AG09319 (cell line): ENCODE measurements at regions not wholly inside any gene's neighbourhood (a gene's known extent, or its start where the extent isn't known, plus 50 kb on each side); places are given as distances from the start of the nearest gene placed in this dataset.

Source experiments
- DNase-seq: peaks from one replicate; pipeline ENCODE4 v3.0.0-alpha.2; 2010; ENCODE audit warnings: low read depth; ENCODE audit errors: extremely low read depth
- TF ChIP-seq, protein P1 (sequence below): IDR thresholded peaks from 2 replicates; pipeline ENCODE4 v1.5.1; 2011; ENCODE audit warnings: low read depth, mild to moderate bottlenecking, inconsistent platforms, low read length, moderate library complexity

DNA sequence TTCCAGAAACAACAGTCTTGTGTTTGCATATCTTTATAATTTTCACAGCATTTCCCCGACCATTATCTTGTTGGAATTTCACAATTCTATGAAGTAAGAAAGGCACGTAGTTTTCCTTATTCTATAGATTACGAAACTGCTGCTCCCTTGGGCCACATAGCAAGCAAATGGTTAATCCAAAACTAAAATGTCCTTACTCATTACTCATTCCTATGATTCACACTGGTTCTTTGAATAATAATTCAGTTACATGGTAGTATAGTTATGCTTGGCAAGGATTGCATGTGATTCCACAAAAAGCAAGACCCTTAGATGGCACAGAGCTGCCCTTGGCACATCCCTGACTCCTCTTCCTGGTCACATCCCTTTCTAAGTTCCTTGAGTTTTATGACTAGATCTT, 51.2 kb downstream of the OR13H1 start:
- TF ChIP-seq, protein P1, sequence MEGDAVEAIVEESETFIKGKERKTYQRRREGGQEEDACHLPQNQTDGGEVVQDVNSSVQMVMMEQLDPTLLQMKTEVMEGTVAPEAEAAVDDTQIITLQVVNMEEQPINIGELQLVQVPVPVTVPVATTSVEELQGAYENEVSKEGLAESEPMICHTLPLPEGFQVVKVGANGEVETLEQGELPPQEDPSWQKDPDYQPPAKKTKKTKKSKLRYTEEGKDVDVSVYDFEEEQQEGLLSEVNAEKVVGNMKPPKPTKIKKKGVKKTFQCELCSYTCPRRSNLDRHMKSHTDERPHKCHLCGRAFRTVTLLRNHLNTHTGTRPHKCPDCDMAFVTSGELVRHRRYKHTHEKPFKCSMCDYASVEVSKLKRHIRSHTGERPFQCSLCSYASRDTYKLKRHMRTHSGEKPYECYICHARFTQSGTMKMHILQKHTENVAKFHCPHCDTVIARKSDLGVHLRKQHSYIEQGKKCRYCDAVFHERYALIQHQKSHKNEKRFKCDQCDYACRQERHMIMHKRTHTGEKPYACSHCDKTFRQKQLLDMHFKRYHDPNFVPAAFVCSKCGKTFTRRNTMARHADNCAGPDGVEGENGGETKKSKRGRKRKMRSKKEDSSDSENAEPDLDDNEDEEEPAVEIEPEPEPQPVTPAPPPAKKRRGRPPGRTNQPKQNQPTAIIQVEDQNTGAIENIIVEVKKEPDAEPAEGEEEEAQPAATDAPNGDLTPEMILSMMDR, result no peak
- no peak for DNase-seq

DNA sequence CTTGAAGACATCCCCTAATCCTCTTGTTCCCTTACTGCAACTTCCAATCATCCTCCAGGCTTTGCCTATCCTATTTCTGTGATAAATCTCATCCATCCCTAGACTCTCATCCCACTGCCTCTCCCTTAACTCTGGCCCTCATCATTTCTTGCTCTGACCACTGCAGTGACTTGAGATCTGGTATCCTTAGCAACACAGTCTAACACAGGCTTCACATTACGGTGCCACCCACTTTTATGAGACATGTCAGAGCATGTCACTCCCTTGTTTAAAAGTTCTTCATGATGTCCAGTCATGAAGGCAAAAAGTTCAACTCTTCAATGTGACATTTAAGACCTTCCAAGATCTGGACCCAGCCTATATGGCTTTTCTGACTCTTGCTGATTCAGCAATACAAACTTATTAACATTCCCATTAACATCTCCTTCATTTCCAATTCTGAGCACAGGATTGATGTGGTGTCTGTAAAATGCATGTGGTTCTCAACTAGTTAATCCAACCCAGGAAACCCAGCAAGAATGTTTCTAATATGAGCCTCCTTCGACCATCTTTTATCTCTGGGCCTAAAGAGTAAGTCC, 64.0 kb downstream of the OR13H1 start:
- DNase-seq, result no peak
- TF ChIP-seq, protein P1, result no peak

DNA sequence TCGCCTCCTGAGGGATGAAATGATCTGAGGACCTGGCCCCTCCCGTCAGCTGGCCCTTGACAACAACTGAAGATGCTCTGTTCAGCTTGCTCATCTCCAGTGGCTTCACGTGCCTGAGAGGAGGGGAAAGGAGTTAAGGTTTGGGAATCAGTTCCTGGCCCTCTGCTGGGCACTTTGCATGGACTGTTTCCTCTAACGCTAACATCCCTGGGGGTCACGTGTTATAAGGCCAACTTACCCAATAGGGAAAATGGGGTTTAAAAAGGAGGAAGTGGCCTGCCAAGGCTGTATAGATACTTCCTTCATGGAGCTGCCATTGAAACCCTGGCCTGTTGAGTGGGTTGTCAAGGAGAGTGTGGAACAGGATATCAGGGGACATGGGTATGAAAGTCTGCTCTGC, 65.6 kb downstream of the OR13H1 start:
- DNase-seq, result no peak
- TF ChIP-seq, protein P1, result no peak

DNA sequence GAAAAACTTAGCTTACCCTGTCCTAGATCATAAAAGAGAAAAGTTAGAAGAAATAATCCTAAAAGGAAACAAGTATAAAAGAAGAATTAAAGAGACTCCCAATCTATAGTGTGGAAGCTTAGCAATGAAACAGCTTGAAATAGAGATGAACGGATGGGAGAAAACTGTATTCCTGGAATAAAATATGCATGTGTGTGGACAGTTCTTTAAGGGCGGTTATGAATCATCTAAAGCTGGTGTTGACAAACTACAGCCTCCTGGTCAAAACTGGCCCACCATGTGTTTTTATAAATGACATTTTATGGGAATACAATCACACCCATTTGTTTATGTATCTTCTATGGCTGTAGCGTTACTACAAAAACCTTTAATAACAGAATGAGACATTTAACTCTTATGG, 69.4 kb downstream of the OR13H1 start:
- no peak for DNase-seq
- TF ChIP-seq, protein P1, result no peak

DNA sequence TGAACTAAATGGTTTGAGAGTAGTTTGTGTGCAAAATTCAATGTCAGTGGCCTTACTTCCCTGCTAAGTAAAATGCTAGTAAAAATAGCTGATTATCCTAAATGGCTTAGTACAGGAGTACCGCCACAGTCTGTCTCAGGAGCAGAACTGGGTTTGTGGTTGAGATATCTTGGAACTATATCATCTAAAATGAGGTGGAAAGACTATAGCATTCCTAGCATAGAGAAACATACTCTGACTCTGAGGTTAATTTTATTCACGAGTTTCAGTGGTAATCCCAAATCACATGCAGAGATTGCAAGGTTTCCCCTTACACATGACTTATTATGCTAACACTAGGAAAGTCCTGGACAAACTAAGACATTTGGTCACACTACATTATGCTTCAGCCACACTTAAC, 70.4 kb downstream of the OR13H1 start:
- no peak for DNase-seq
- TF ChIP-seq, protein P1, result no peak

DNA sequence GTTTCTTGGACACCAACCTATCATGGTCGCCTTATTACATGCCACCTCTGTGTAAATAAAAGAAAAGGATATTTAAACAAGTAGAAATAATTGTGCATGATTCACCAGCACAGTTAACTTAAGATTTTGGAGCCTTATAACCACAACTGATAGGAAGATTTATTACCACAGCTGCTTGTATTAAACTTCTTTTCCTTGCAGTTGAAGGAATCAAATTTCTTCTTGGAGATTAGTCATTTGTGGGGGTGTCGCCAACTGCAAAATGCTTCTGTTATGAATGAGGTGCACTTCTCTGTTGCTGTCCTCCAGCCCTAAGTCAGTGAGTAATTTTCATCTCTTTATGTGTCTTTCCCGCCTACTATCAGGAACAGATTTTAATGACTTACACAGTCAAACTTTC, 73.3 kb downstream of the OR13H1 start:
- no peak for DNase-seq

DNA sequence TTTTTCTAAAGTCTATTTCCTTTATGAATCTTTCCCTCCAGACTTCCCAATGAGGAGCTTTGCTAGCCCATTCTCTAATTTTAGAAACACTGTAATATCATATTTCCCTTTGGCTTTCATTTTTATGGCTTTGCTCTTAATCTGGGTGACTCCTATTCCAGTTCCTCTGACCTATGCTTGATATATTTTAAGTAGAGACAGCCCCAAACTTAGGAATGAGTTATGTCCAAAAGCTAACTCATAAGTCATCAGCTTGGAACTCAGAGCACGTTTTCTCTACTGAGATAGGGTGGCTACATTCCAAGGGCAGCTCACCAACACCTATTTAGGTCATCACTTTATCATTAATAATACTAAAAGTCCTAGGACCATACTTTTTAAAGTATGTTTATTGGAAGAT, 77.8 kb downstream of the OR13H1 start:
- DNase-seq, result no peak
- TF ChIP-seq, protein P1, result no peak

More for the DNA sequence above, 73.3 kb downstream of the OR13H1 start:
- TF ChIP-seq, protein P1, result no peak
